GM12892 (cell line): ENCODE measurements at regions not wholly inside any gene's neighbourhood (a gene's known extent, or its start where the extent isn't known, plus 50 kb on each side); places are given as distances from the start of the nearest gene placed in this dataset.

Experiments
- POLR2A ChIP-seq: IDR thresholded peaks from 2 replicates; pipeline ENCODE4 v1.6.1; 2011; ENCODE audit warnings: low read depth, low read length, control low read depth
- POLR2AphosphoS5 ChIP-seq: IDR thresholded peaks from 2 replicates; pipeline ENCODE4 v1.6.1; 2011; ENCODE audit warnings: low read depth, low read length, control low read depth
- TAF1 ChIP-seq: IDR thresholded peaks from 2 replicates; pipeline ENCODE4 v1.6.1; 2011; ENCODE audit warnings: low read depth, mild to moderate bottlenecking, control low read depth, low read length, borderline replicate concordance

GRCh38 chr9:18194316-18194715 lies 279.6 kb upstream of the ADAMTSL1 start:
- TF ChIP-seq POLR2A = no peak
- TF ChIP-seq POLR2AphosphoS5 = no peak
- TF ChIP-seq TAF1 = no peak
